VCaP (cell line): ENCODE measurements at regions not wholly inside any gene's neighbourhood (a gene's known extent, or its start where the extent isn't known, plus 50 kb on each side); places are given as distances from the start of the nearest gene placed in this dataset.
A peak's percentile ranks its signal among the peaks of the same experiment; 100 is the strongest.

ENCODE experiments used
- H3K27ac ChIP-seq: fragments of 450-650 bp; 2 replicates; pipeline ENCODE4 v1.5.1; 2017
- CTCF ChIP-seq: fragments of 450-650 bp; conservative IDR thresholded peaks from 2 replicates; pipeline ENCODE4 v1.5.1; 2017; ENCODE audit warnings: mild to moderate bottlenecking, moderate library complexity

DNA sequence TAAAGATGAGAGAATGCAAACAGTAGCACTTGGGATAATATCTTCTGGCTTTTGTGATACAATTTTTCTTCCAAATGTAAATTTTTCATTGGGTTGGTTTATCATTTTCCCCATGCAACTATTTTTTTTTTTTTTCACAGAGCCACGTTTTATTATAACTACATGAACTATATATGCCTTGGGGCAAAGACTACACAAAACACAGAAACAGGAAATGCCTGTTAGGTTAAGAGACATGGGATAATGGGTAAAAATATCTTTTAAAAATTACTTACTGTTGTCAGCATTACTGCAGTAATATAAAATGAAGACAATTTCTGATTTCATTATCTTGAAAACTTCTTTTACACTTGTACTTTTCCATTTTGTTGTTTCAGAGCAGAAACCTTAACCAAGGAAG, 74.6 kb downstream of the DISP1 start:
- H3K27ac ChIP-seq: peak overlapping the region; percentile 37; the same call in 1 of the 2 replicates
- TF ChIP-seq CTCF: no peak

GRCh38 chr1:222890716-222891115, 75.9 kb downstream of the DISP1 start:
- TF ChIP-seq CTCF: no peak
- no peak overlapping the region for H3K27ac ChIP-seq

DNA sequence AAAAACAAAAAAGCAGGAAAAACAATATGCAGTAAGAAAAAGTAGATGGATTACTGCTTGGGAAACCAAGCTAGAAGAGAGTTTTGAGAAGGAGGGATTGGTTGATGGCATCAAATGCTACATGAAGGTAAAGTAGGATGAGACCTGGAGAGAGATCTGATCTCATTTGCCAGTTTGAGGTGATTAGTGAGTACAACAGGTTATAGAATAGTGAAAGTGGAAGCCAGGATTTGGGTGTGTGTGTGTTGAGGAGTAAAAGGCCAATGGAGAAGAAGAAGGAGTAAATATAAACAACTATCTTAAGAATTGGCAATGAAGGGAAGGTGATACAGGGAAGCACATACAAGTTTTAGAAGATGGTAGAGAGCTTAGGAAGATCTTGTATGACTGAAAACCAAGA, 76.7 kb downstream of the DISP1 start:
- TF ChIP-seq CTCF: no peak
- no peak overlapping the region for H3K27ac ChIP-seq

GRCh38 chr1:222892137-222892769, 77.4 kb downstream of the DISP1 start:
- TF ChIP-seq CTCF: no peak
- no peak overlapping the region for H3K27ac ChIP-seq

DNA sequence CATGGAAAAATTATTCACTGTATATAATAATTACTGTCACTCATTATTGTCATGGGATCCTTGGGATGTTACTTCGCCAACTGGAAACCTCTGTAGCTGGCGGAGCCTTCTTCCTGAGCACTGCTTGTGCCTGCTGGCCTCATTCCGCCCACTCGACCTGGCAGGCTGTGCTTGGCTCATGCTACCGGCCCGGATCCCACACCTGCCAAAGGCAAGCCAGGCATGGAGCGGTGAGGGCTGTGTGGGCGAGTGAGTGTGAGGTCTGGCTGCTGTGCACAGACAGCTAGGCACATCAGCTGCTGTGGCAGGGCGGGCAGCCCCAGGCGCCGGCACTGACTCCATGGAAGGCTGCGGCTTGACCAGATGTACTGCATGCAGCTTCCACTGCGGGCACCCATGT, 78.4 kb downstream of the DISP1 start:
- no peak for TF ChIP-seq CTCF
- H3K27ac ChIP-seq: no peak overlapping the region

DNA sequence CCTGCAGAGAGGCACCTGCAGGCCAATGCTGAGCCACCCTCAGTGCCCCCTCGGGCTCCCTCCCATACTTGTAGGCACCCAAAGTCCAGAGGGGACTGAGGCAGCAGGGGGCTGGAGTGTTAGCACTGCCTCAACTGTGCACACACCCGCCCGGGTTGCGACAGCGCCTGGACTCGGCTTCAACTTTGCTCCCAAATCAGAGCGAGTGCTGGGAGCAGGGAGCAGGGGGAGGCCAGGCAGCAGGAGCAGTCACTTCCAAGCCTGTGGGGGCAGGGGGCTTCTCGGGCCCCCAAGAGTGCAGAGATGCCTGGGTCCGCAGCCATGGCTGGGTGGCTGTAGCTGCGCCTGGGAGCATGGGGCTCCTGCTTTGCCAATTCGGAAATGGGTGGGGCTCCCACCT, 79.5 kb downstream of the DISP1 start:
- no peak overlapping the region for H3K27ac ChIP-seq
- TF ChIP-seq CTCF: no peak

- peak overlapping the region; percentile 13; the same call in 1 of the 2 replicates for H3K27ac ChIP-seq
- no peak for TF ChIP-seq CTCF
Observed at GRCh38 chr1:222896630-222897526, 82.0 kb downstream of the DISP1 start.
